ENCODE measurements at regions not wholly inside any gene's neighbourhood (a gene's known extent, or its start where the extent isn't known, plus 50 kb on each side); places are given as distances from the start of the nearest gene placed in this dataset.

DNA sequence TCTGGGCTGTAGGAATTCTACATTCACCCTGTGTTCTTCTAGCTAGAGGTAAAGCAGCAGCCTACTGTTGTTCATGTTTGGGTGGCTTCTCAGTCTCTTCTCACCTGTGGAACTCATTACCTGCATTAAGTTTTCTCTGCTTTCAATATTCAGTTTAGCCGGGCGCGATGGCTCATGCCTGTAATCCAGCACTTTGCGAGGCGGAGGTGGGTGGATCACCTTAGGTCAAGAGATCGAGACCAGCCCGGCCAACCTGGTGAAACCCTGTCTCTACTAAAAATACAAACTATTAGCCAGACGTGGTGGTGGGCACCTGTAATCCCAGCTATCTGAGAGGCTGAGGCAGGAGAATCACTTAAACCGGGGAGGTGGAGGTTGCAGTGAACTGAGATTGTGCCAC is 139.8 kb upstream of the UBE2E3 start:
- TF ChIP-seq, protein P1, sequence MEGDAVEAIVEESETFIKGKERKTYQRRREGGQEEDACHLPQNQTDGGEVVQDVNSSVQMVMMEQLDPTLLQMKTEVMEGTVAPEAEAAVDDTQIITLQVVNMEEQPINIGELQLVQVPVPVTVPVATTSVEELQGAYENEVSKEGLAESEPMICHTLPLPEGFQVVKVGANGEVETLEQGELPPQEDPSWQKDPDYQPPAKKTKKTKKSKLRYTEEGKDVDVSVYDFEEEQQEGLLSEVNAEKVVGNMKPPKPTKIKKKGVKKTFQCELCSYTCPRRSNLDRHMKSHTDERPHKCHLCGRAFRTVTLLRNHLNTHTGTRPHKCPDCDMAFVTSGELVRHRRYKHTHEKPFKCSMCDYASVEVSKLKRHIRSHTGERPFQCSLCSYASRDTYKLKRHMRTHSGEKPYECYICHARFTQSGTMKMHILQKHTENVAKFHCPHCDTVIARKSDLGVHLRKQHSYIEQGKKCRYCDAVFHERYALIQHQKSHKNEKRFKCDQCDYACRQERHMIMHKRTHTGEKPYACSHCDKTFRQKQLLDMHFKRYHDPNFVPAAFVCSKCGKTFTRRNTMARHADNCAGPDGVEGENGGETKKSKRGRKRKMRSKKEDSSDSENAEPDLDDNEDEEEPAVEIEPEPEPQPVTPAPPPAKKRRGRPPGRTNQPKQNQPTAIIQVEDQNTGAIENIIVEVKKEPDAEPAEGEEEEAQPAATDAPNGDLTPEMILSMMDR (IDR thresholded peaks at IDR 0.05), result no peak
- no peak for TF ChIP-seq POLR2A (IDR thresholded peaks at IDR 0.05)

Measured in right lobe of liver (tissue), 4 donors.